ENCODE measurements at regions not wholly inside any gene's neighbourhood (a gene's known extent, or its start where the extent isn't known, plus 50 kb on each side); places are given as distances from the start of the nearest gene placed in this dataset.

DNA sequence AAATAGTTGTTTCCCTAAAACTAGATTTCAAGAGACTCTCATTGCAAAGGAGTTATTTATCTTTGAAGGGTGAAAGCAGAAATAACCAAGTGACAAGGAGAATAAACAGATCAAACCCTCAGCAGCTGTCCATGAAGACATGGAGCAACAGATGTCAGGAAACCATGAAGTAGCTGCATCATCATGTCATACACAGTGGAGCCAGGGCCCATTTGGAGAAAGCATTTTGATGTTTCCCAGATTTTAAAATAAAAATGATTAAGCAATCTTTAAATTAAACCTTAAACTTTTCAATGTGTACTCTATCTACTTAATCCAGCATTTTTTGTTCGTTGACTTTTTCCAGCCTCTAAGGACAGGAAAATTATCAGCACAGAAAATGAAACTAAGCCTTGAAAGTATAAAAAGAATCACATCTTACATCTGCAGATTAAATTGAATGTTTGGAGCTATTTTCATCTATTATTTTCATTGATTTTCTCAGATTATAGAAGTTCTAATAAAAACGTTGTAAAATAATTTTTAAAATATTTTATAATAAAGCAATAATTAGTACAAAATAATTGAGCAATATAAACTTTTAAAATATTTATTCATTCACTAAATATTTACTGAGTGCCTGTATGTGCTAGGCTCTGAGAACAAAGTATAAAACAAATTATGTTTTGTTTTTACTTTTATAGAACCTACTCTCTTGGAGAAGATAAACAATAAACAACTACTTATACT, 860.1 kb downstream of the BCL11A start:
- Histone ChIP-seq H3K4me3 (no peak overlapping the region), H3K4me1 (no peaks in the 10 kb centered on the region), H3K36me3 (no peaks in the 10 kb centered on the region), H3K27ac (no peak overlapping the region), H3K27me3 (no peaks in the 10 kb centered on the region), H3K9me3 (no peaks in the 10 kb centered on the region)
- no peak for TF ChIP-seq POLR2A (IDR thresholded peaks at IDR 0.05)
- TF ChIP-seq, protein P1, sequence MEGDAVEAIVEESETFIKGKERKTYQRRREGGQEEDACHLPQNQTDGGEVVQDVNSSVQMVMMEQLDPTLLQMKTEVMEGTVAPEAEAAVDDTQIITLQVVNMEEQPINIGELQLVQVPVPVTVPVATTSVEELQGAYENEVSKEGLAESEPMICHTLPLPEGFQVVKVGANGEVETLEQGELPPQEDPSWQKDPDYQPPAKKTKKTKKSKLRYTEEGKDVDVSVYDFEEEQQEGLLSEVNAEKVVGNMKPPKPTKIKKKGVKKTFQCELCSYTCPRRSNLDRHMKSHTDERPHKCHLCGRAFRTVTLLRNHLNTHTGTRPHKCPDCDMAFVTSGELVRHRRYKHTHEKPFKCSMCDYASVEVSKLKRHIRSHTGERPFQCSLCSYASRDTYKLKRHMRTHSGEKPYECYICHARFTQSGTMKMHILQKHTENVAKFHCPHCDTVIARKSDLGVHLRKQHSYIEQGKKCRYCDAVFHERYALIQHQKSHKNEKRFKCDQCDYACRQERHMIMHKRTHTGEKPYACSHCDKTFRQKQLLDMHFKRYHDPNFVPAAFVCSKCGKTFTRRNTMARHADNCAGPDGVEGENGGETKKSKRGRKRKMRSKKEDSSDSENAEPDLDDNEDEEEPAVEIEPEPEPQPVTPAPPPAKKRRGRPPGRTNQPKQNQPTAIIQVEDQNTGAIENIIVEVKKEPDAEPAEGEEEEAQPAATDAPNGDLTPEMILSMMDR (IDR thresholded peaks at IDR 0.05), result no peak
- DNase-seq, result no peak
- intact Hi-C loops (cut with DNase I; ENCODE audit: low total_unique reads), result no loop called here

DNA sequence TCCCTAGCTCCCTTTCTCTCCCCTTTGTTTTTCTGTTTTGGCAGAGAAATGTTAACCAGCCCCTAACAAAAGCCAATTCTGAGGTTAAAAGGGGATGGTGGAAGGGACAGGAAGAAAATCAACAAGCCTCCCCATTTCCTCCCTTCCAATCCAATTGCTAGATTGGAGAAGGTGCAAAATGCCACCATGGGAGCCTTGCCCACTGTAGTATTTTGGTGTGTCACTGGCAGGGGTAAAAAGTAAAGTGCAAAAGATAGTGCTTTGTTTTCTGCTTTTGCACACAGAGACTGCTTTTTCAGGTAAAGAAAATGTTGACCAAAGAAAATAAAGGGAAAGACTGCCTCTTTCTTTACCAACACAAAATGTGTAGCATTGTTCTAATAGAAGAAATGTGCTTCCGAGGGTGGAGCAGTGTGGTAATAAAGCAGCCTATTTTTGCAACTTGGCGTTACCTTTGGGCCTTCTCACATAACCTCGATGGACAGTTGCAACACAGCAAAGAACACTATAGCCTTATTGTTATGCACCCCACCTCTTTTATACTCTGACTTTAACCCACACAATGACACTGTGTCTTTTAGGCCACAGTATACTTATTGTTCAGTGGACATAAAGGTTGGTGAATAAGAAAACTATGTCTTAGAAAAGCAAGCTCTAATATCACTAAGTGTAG, 861.8 kb downstream of the BCL11A start:
- intact Hi-C loops (cut with DNase I; ENCODE audit: low total_unique reads), result no loop called here
- Histone ChIP-seq H3K36me3 (no peaks in the 10 kb centered on the region), H3K27me3 (no peaks in the 10 kb centered on the region), H3K9me3 (no peaks in the 10 kb centered on the region), H3K4me3 (no peak overlapping the region), H3K4me1 (no peaks in the 10 kb centered on the region), H3K27ac (no peak overlapping the region)
- TF ChIP-seq, protein P1 (IDR thresholded peaks at IDR 0.05), result no peak
- TF ChIP-seq POLR2A (IDR thresholded peaks at IDR 0.05), result no peak
- no peak for DNase-seq

DNA sequence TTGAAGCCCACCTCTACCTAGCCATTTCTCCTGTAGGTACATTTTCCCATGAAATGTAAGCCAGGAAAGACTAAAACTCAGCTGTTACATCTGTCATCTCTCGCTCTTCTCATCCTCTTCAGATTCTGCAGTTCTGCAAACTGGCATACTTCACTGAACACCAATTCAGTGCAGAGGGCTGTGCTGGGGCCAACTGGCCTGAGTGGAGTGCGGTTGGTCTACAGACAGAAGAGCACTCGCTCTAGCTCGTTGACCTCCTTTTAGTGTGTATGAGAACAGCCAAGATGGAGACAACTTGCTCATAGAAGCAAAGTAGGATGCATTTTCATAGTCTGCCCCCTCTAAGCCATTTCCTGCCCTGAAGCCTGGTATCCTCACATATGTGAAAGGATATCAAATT, 862.6 kb downstream of the BCL11A start:
- TF ChIP-seq POLR2A (IDR thresholded peaks at IDR 0.05), result no peak
- TF ChIP-seq, protein P1 (IDR thresholded peaks at IDR 0.05), result no peak
- intact Hi-C loops (cut with DNase I; ENCODE audit: low total_unique reads), result no loop called here
- no peak for DNase-seq

DNA sequence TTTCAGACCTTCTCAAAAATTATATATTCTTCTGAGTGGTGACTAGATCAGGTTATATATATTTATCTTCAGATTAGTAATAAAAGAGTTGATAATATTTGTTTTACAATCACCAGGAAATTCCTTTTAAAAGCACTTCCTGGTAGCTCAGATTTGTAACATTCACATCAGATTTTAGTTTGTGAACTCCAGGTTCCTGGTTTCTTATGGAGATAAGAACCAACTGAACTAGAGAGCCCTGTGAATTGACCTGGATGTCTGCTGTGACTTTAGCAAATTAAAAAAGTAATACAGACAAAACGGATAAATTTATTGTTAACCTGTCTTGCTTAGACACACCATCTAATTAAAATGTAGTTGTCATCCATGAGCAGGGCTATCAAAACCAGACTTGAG, 868.7 kb downstream of the BCL11A start:
- Histone ChIP-seq H3K36me3 (no peaks in the 10 kb centered on the region), H3K4me3 (no peak overlapping the region), H3K27me3 (no peaks in the 10 kb centered on the region), H3K27ac (no peak overlapping the region), H3K4me1 (no peaks in the 10 kb centered on the region), H3K9me3 (peaks cover 0 to 4% of the 10 kb centered on the region in 2 donors)
- DNase-seq, result no peak
- intact Hi-C loops (cut with DNase I; ENCODE audit: low total_unique reads), result no loop called here
- no peak for TF ChIP-seq POLR2A (IDR thresholded peaks at IDR 0.05)
- TF ChIP-seq, protein P1 (IDR thresholded peaks at IDR 0.05), result no peak

More for the DNA sequence above, 862.6 kb downstream of the BCL11A start:
- Histone ChIP-seq H3K4me1 (no peaks in the 10 kb centered on the region), H3K27me3 (no peaks in the 10 kb centered on the region), H3K36me3 (no peaks in the 10 kb centered on the region), H3K4me3 (no peak overlapping the region), H3K27ac (no peak overlapping the region), H3K9me3 (no peaks in the 10 kb centered on the region)

DNA sequence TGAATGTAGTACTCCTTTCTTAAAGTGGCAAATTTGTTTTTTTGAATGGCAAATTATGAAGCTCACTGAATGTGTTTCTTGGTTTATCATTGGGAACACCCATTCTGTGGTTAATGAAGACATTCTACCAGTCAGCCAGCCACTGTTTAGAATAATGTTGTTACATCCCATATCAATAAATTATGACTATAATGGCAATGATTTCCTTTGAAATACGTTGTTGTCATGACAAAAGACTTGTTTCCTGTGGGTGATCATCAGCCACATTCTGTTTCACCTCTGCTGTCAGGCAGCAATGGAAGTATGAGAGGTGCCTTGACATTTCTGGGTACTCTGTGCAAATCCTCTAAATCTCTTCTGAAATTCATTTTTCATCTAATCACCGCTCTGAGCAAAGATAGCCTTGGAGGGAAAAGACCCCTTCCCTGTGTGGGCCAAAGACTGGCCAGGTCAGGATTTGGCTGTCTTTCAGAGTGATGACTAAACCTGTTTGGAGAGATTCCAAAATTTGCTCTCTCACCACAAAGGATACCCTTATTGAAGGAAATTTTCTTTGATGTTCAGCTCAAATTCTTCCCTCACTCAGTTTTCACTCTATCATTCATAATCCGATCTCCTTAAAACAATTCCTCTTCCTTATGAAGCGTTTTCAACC, 869.2 kb downstream of the BCL11A start:
- Histone ChIP-seq H3K4me3 (no peak overlapping the region), H3K27me3 (no peaks in the 10 kb centered on the region), H3K27ac (no peak overlapping the region), H3K4me1 (no peaks in the 10 kb centered on the region), H3K9me3 (peaks cover 0 to 4% of the 10 kb centered on the region in 2 donors), H3K36me3 (no peaks in the 10 kb centered on the region)
- DNase-seq, result no peak
- intact Hi-C loops (cut with DNase I; ENCODE audit: low total_unique reads), result no loop called here
- no peak for TF ChIP-seq POLR2A (IDR thresholded peaks at IDR 0.05)
- TF ChIP-seq, protein P1 (IDR thresholded peaks at IDR 0.05), result no peak
